Mucosa of descending colon (tissue), 3 donors: ENCODE measurements at regions not wholly inside any gene's neighbourhood (a gene's known extent, or its start where the extent isn't known, plus 50 kb on each side); places are given as distances from the start of the nearest gene placed in this dataset.

Experiments used
- ATAC-seq: fragments of 200-7000 bp; cut with Tn5 transposase; one replicate; pipeline ENCODE4 v1.9.1; 2020; ENCODE audit warnings: mild to moderate bottlenecking, moderate library complexity
- DNase-seq, 3 donors: peaks; one replicate each; pipeline ENCODE4 v3.0.0-alpha.2; 2020
- H3K36me3 ChIP-seq: fragments of 200-600 bp; one replicate; pipeline ENCODE4 v1.8.0; 2021; ENCODE audit warnings: low read depth, mild to moderate bottlenecking
- H3K4me1 ChIP-seq: fragments of 200-600 bp; one replicate; pipeline ENCODE4 v1.8.0; 2021; ENCODE audit warnings: low read depth, mild to moderate bottlenecking
- H3K4me3 ChIP-seq: fragments of 200-600 bp; one replicate; pipeline ENCODE4 v1.8.0; 2021; ENCODE audit warnings: mild to moderate bottlenecking
- H3K9me3 ChIP-seq: fragments of 200-600 bp; one replicate; pipeline ENCODE4 v1.8.0; 2021; ENCODE audit warnings: mild to moderate bottlenecking
- CTCF ChIP-seq: fragments of 200-600 bp; IDR thresholded peaks from one replicate; pipeline ENCODE4 v1.8.0; 2022; ENCODE audit warnings: antibody characterized with exemption, mild to moderate bottlenecking
- intact Hi-C, 2 donors: fragments of 100-400 bp; cut with DNase I in 1 of 2; cut with micrococcal nuclease in 1 of 2; formaldehyde crosslinking; loops; one replicate each; pipeline versions ENCODE4 v1.11.0 to v1.11.1; 2022; cut with DNase I, micrococcal nuclease
- donor health status: DM: no; HTN: no; CAD: no; lungs with moderate emphysema.
- donor health status: DM: no; HTN: no; CAD: no.
- donor health status: DM: no; HTN: yes; CAD: no.

- no peak for ATAC-seq
- Histone ChIP-seq H3K4me3 (no peak overlapping the region), H3K4me1 (no peaks in the 10 kb centered on the region), H3K9me3 (no peaks in the 10 kb centered on the region), H3K36me3 (no peaks in the 10 kb centered on the region)
- intact Hi-C loops: no loop called here
- no peak for TF ChIP-seq CTCF
- no peak for DNase-seq
These were observed 237.8 kb downstream of the TBX18 start for GRCh38 chr6:84526631-84527030.

GRCh38 chr6:84525907-84526306, 238.5 kb downstream of the TBX18 start:
- Histone ChIP-seq H3K36me3 (no peaks in the 10 kb centered on the region), H3K4me1 (no peaks in the 10 kb centered on the region), H3K9me3 (no peaks in the 10 kb centered on the region), H3K4me3 (no peak overlapping the region)
- TF ChIP-seq CTCF: no peak
- DNase-seq: no peak
- intact Hi-C loops: no loop called here
- no peak for ATAC-seq

- DNase-seq (no peak), ATAC-seq (no peak)
- Histone ChIP-seq H3K4me3 (no peak overlapping the region), H3K36me3 (no peaks in the 10 kb centered on the region), H3K9me3 (no peaks in the 10 kb centered on the region), H3K4me1 (no peaks in the 10 kb centered on the region)
- TF ChIP-seq CTCF: no peak
- intact Hi-C loops: no loop called here
These were observed 239.8 kb downstream of the TBX18 start for GRCh38 chr6:84524636-84525035.

- DNase-seq (no peak), ATAC-seq (peak; percentile 17)
- TF ChIP-seq CTCF: no peak
- Histone ChIP-seq H3K4me1 (no peaks in the 10 kb centered on the region), H3K9me3 (no peaks in the 10 kb centered on the region), H3K4me3 (no peak overlapping the region), H3K36me3 (no peaks in the 10 kb centered on the region)
- intact Hi-C loops: no loop called here
These were observed 242.3 kb downstream of the TBX18 start for GRCh38 chr6:84522135-84522549.

GRCh38 chr6:84521511-84521910, 242.9 kb downstream of the TBX18 start:
- intact Hi-C loops: no loop called here
- Histone ChIP-seq H3K4me3 (no peak overlapping the region), H3K9me3 (no peaks in the 10 kb centered on the region), H3K36me3 (no peaks in the 10 kb centered on the region), H3K4me1 (no peaks in the 10 kb centered on the region)
- ATAC-seq (no peak), DNase-seq (no peak)
- no peak for TF ChIP-seq CTCF
